ENCODE measurements at regions not wholly inside any gene's neighbourhood (a gene's known extent, or its start where the extent isn't known, plus 50 kb on each side); places are given as distances from the start of the nearest gene placed in this dataset.

- TF ChIP-seq CTCF (IDR thresholded peaks at IDR 0.05; ENCODE audit: low read length) (no peak), EZH2 (IDR thresholded peaks at IDR 0.05; ENCODE audit: borderline replicate concordance, low read length) (no peak)
Observed at GRCh38 chr2:224222974-224223373, 178.9 kb downstream of the FAM124B start.

All from OCI-LY1 (cell line).